HFFc6 (cell line): ENCODE measurements at regions not wholly inside any gene's neighbourhood (a gene's known extent, or its start where the extent isn't known, plus 50 kb on each side); places are given as distances from the start of the nearest gene placed in this dataset.
"Not testable (repeated sequence)": the region's sequence is repeated elsewhere in the genome, so short reads cannot be mapped to it uniquely, and the experiment has no call there.

Source experiments
- DNase-seq: peaks from one replicate; pipeline ENCODE4 v3.0.0-alpha.2; 2018
- H3K27ac Mint-ChIP-seq: 2 replicates; pipeline ENCODE4 v1.8.0; 2020; ENCODE audit warnings: mild to moderate bottlenecking, mixed read lengths
- H3K27me3 Mint-ChIP-seq: 2 replicates; pipeline ENCODE4 v1.8.0; 2021; ENCODE audit warnings: mild to moderate bottlenecking, moderate library complexity, mixed read lengths; ENCODE audit not compliant: insufficient read depth
- H3K36me3 Mint-ChIP-seq: 2 replicates; pipeline ENCODE4 v1.8.0; 2021; ENCODE audit warnings: low read depth, mixed read lengths
- H3K4me1 Mint-ChIP-seq: 2 replicates; pipeline ENCODE4 v1.8.0; 2020; ENCODE audit warnings: low read depth, mixed read lengths
- H3K4me3 Mint-ChIP-seq: 2 replicates; pipeline ENCODE4 v1.8.0; 2020; ENCODE audit warnings: mild to moderate bottlenecking, moderate library complexity, mixed read lengths
- H3K9me3 Mint-ChIP-seq: 2 replicates; pipeline ENCODE4 v1.8.0; 2020; ENCODE audit warnings: mild to moderate bottlenecking, mixed read lengths
- CTCF ChIP-seq: fragments of 200-600 bp; sonication (generic); IDR thresholded peaks from 2 replicates; pipeline ENCODE4 v1.5.0; 2021; ENCODE audit warnings: antibody characterized with exemption, mild to moderate bottlenecking

DNA sequence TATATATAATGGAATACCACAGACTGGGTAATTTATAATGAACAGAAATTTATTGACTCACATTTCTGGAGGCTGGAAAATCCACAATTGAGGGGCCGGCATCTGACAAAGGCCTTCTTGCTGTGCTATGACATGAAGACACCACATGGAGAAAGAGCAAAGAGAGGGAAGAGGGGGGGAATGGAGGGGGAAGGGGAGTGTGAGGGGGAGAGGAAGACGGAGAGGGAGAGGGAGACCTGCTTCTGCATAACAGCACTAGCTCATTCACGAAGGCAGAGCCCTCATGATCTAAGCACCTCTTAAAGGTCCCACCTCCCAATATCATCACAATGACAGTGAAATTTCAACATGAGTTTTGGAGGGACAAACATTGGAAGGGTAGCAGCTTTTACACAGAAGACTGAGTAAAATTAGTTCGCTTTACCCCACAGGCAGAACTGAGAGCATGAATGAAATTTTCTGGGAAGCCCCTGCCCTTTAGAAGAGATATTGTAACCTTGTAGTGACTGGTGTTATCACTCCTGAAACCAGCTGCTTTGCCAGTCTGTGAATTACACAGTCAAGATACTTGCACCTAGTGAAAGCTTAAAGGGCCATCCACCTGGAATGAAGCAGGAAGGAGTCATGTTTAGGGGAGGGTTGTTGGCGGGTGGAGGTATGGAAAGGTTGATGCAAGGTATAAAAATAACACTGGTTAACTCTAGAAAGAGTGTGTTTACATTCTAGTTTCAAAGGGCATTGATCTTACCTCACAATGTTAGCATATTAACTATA, 793.0 kb upstream of the TPTE start:
- DNase-seq, H3K4me3 Mint-ChIP-seq, H3K4me1 Mint-ChIP-seq, H3K27ac Mint-ChIP-seq, H3K36me3 Mint-ChIP-seq, H3K27me3 Mint-ChIP-seq: not testable (repeated sequence)
- H3K9me3 Mint-ChIP-seq, result peaks cover 46% of the 10 kb centered on the region

- DNase-seq, result no peak
- Mint-ChIP-seq H3K4me1 (no peaks in the 10 kb centered on the region), H3K27ac (no peak overlapping the region), H3K9me3 (peaks cover 29% of the 10 kb centered on the region), H3K4me3 (no peak overlapping the region), H3K36me3 (no peaks in the 10 kb centered on the region), H3K27me3 (no peaks in the 10 kb centered on the region)
- no peak for TF ChIP-seq CTCF
These were observed 790.5 kb upstream of the TPTE start for GRCh38 chr21:9730866-9731265.

DNA sequence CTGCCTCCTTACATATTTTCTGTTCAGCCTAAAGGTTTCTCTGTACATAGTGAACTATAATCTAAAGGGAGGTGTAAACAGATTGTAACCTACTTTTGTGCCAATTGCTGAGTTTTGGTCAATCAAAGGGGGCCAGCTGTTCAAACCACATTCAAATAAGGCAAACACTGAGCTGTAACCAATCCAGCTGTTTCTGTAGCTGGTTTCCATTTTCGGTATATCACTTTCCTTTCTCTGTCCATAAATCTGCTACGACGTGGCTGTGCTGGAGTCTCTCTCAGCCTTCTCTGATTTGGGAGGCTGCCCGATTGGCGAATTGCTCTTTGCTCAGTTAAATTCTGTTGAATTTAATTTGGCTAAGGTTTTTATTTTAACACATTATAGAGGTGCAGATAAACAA, 790.1 kb upstream of the TPTE start:
- H3K36me3 Mint-ChIP-seq, H3K27me3 Mint-ChIP-seq, H3K27ac Mint-ChIP-seq, H3K4me3 Mint-ChIP-seq, H3K4me1 Mint-ChIP-seq, DNase-seq: not testable (repeated sequence)
- peaks cover 27% of the 10 kb centered on the region for H3K9me3 Mint-ChIP-seq

GRCh38 chr21:9732605-9733004, 788.8 kb upstream of the TPTE start:
- not testable (repeated sequence) for H3K4me3 Mint-ChIP-seq, H3K36me3 Mint-ChIP-seq, H3K27me3 Mint-ChIP-seq, H3K4me1 Mint-ChIP-seq, DNase-seq, H3K27ac Mint-ChIP-seq
- H3K9me3 Mint-ChIP-seq, result peaks cover 14% of the 10 kb centered on the region

- DNase-seq, H3K4me3 Mint-ChIP-seq, H3K27ac Mint-ChIP-seq, H3K4me1 Mint-ChIP-seq, H3K27me3 Mint-ChIP-seq, H3K36me3 Mint-ChIP-seq: not testable (repeated sequence)
- H3K9me3 Mint-ChIP-seq, result peaks cover 13% of the 10 kb centered on the region
These were observed 787.4 kb upstream of the TPTE start for GRCh38 chr21:9733761-9734558.

DNA sequence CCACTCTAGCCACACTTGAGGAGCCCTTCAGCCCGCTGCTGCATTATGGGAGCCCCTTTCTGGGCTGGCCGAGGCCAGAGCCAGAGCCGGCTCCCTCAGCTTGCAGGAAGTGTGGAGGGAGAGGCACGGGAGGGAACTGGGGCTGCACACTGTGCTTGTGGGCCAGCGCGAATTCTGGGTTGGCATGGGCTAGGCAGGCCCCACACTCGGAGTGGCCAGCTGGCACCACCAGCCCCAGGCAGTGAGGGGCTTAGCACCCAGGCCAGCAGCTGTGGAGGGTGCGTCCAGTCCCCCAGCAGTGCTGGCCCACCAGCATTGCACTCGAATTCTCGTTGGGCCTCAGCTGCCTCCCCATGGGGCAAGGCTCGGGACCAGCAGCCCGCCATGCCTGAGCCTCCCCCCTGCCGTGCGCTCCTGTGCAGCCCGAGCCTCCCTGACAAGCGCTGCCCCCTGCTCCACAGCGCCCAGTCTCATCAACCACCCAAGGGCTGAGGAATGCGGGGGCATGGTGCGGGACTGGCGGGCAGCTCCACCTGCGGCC, 785.9 kb upstream of the TPTE start:
- no peak overlapping the region for H3K4me3 Mint-ChIP-seq
- H3K9me3 Mint-ChIP-seq, result peaks cover 28% of the 10 kb centered on the region
- H3K27ac Mint-ChIP-seq, result no peak overlapping the region
- no peaks in the 10 kb centered on the region for H3K4me1 Mint-ChIP-seq
- no peak for TF ChIP-seq CTCF
- no peak for DNase-seq
- H3K36me3 Mint-ChIP-seq, result peaks cover 15% of the 10 kb centered on the region
- H3K27me3 Mint-ChIP-seq, result no peaks in the 10 kb centered on the region

GRCh38 chr21:9737301-9737700, 784.1 kb upstream of the TPTE start:
- not testable (repeated sequence) for H3K4me1 Mint-ChIP-seq, H3K27me3 Mint-ChIP-seq, DNase-seq, H3K4me3 Mint-ChIP-seq, H3K27ac Mint-ChIP-seq
- Mint-ChIP-seq H3K9me3 (peaks cover 45% of the 10 kb centered on the region), H3K36me3 (peaks cover 15% of the 10 kb centered on the region)

- Mint-ChIP-seq H3K9me3 (peaks cover 47% of the 10 kb centered on the region), H3K36me3 (peaks cover 15% of the 10 kb centered on the region)
- not testable (repeated sequence) for DNase-seq, H3K27ac Mint-ChIP-seq, H3K27me3 Mint-ChIP-seq, H3K4me3 Mint-ChIP-seq, H3K4me1 Mint-ChIP-seq
These were observed 783.4 kb upstream of the TPTE start for GRCh38 chr21:9737871-9738515.
